CD14-positive monocyte (primary cell): ENCODE measurements at regions not wholly inside any gene's neighbourhood (a gene's known extent, or its start where the extent isn't known, plus 50 kb on each side); places are given as distances from the start of the nearest gene placed in this dataset.
"Not testable (repeated sequence)": the region's sequence is repeated elsewhere in the genome, so short reads cannot be mapped to it uniquely, and the experiment has no call there.

Experiments used
- DNase-seq, 3 donors: peaks; one replicate each; pipeline ENCODE4 v3.0.0-alpha.2; 2011 to 2022
- H2AFZ ChIP-seq: 2 replicates; pipeline ENCODE4 v1.6.0; 2012; ENCODE audit warnings: mild to moderate bottlenecking, low read depth, low read length, inconsistent platforms; ENCODE audit not compliant: insufficient read depth, poor library complexity, severe bottlenecking
- H3K27ac ChIP-seq, 2 donors: 1 replicate in 1 of 2; 2 replicates in 1 of 2; pipeline ENCODE4 v1.5.1; 2012 to 2013; ENCODE audit warnings: low read length in 2 of 2, control low read depth in 1 of 2, inconsistent platforms in 1 of 2, low read depth in 1 of 2, mild to moderate bottlenecking in 1 of 2
- H3K27me3 ChIP-seq, 2 donors: one replicate each; pipeline versions ENCODE4 v1.6.0 to v1.6.1; 2011 to 2013; ENCODE audit warnings: low read length in 2 of 2; ENCODE audit not compliant: control insufficient read depth in 2 of 2, insufficient read depth in 2 of 2
- H3K36me3 ChIP-seq, 2 donors: replicated peaks in 1 of 2; 1 replicate in 1 of 2; 2 replicates in 1 of 2; pipeline versions ENCODE4 v1.5.1 to v1.6.1; 2012 to 2013; ENCODE audit warnings: low read length in 2 of 2, control low read depth in 1 of 2, inconsistent platforms in 1 of 2, mild to moderate bottlenecking in 1 of 2; ENCODE audit not compliant: insufficient read depth in 2 of 2, control insufficient read depth in 1 of 2
- H3K4me1 ChIP-seq, 2 donors: 1 replicate in 1 of 2; 2 replicates in 1 of 2; pipeline versions ENCODE4 v1.5.1 to v1.6.1; 2012 to 2013; ENCODE audit warnings: low read length in 2 of 2, control low read depth in 1 of 2, inconsistent platforms in 1 of 2, mild to moderate bottlenecking in 1 of 2, moderate library complexity in 1 of 2; ENCODE audit not compliant: insufficient read depth in 2 of 2, control insufficient read depth in 1 of 2
- H3K4me2 ChIP-seq: replicated peaks from 2 replicates; pipeline ENCODE3; 2012; ENCODE audit warnings: low read length, moderate library complexity, mild to moderate bottlenecking; ENCODE audit not compliant: poor library complexity, severe bottlenecking; ENCODE audit errors: extremely low read depth
- H3K4me3 ChIP-seq, 3 experiments: fragments of 200-600 bp in 1 of 3; sonication (generic) in 1 of 3; replicated peaks in 1 of 3; 1 replicate in 2 of 3; 2 replicates in 1 of 3; pipeline ENCODE4 v1.5.1; 2011 to 2013; ENCODE audit warnings: low read length in 3 of 3, mild to moderate bottlenecking in 3 of 3, control low read depth in 2 of 3, low read depth in 2 of 3, inconsistent platforms in 1 of 3, moderate library complexity in 1 of 3
- H3K79me2 ChIP-seq: 2 replicates; pipeline ENCODE4 v1.6.0; 2012; ENCODE audit warnings: mild to moderate bottlenecking, control low read depth, inconsistent platforms, low read length, moderate library complexity; ENCODE audit not compliant: insufficient read depth
- H3K9ac ChIP-seq: 2 replicates; pipeline ENCODE4 v1.6.0; 2017; ENCODE audit warnings: low read length, mild to moderate bottlenecking; ENCODE audit not compliant: insufficient read depth, poor library complexity, severe bottlenecking
- H3K9me3 ChIP-seq, 2 donors: replicated peaks in 1 of 2; 1 replicate in 1 of 2; 2 replicates in 1 of 2; pipeline versions ENCODE4 v1.5.1 to v1.6.1; 2012 to 2013; ENCODE audit warnings: low read length in 2 of 2, control low read depth in 1 of 2; ENCODE audit not compliant: control insufficient read depth in 1 of 2, insufficient read depth in 1 of 2
- H4K20me1 ChIP-seq: 2 replicates; pipeline ENCODE4 v1.6.0; 2012; ENCODE audit warnings: mild to moderate bottlenecking, low read length, control low read depth, moderate library complexity; ENCODE audit not compliant: insufficient read depth
- H3K27ac Mint-ChIP-seq, 7 donors: one replicate each; pipeline ENCODE4 v1.8.0; 2020; ENCODE audit warnings: mild to moderate bottlenecking in 7 of 7, mixed read lengths in 7 of 7, moderate library complexity in 6 of 7, inconsistent platforms in 2 of 7
- H3K27me3 Mint-ChIP-seq, 3 donors: one replicate each; pipeline ENCODE4 v1.8.0; 2021 to 2022; ENCODE audit warnings: low read depth in 3 of 3, mild to moderate bottlenecking in 3 of 3, mixed read lengths in 3 of 3, moderate library complexity in 3 of 3, inconsistent platforms in 1 of 3
- H3K36me3 Mint-ChIP-seq, 2 donors: one replicate each; pipeline ENCODE4 v1.8.0; 2020; ENCODE audit warnings: mixed read lengths in 2 of 2, inconsistent platforms in 1 of 2, mild to moderate bottlenecking in 1 of 2
- H3K4me1 Mint-ChIP-seq: one replicate; pipeline ENCODE4 v1.8.0; 2020; ENCODE audit warnings: mild to moderate bottlenecking, mixed read lengths
- H3K4me3 Mint-ChIP-seq, 2 donors: one replicate each; pipeline ENCODE4 v1.8.0; 2020; ENCODE audit warnings: mild to moderate bottlenecking in 2 of 2, mixed read lengths in 2 of 2, moderate library complexity in 1 of 2
- H3K9me3 Mint-ChIP-seq, 7 donors: one replicate each; pipeline ENCODE4 v1.8.0; 2020 to 2022; ENCODE audit warnings: mixed read lengths in 7 of 7, mild to moderate bottlenecking in 6 of 7, moderate library complexity in 6 of 7, inconsistent platforms in 2 of 7
- CTCF ChIP-seq: fragments of 200-600 bp; IDR thresholded peaks from one replicate; pipeline ENCODE4 v1.8.0; 2022; ENCODE audit warnings: antibody characterized with exemption, mild to moderate bottlenecking
- WGBS: methylation state at CpG from one replicate; pipeline ENCODE4 v1.1.5; 2013; ENCODE audit warnings: missing lambda C conversion rate; ENCODE audit not compliant: insufficient coverage; 5-methylcytosine and 5-hydroxymethylcytosine counted together
- intact Hi-C, 2 donors: fragments of 100-400 bp; cut with micrococcal nuclease; formaldehyde crosslinking; loops; one replicate each; pipeline versions ENCODE4 v1.15.0 to v1.15.1; 2023

- H3K27me3 ChIP-seq, result no peaks in the 10 kb centered on the region
- H3K9me3 ChIP-seq, result no peaks in the 10 kb centered on the region
- Mint-ChIP-seq H3K27ac (no peak overlapping the region), H3K9me3 (peaks cover 0 to 4% (median 0%) of the 10 kb centered on the region in 7 donors), H3K4me1 (no peaks in the 10 kb centered on the region), H3K4me3 (no peak overlapping the region), H3K27me3 (peaks cover 0 to 7% (median 2%) of the 10 kb centered on the region in 3 donors), H3K36me3 (no peaks in the 10 kb centered on the region)
- H2AFZ ChIP-seq, result no peak overlapping the region
- DNase-seq, result no peak
- TF ChIP-seq CTCF, result no peak
- H3K36me3 ChIP-seq, result no peaks in the 10 kb centered on the region
- no peak overlapping the region for H3K27ac ChIP-seq
- no peaks in the 10 kb centered on the region for H3K79me2 ChIP-seq
- no peak overlapping the region for H3K4me3 ChIP-seq
- no peak overlapping the region for H3K4me2 ChIP-seq
- H3K4me1 ChIP-seq, result no peaks in the 10 kb centered on the region
- H4K20me1 ChIP-seq, result no peaks in the 10 kb centered on the region
- intact Hi-C loops, result no loop called here
- H3K9ac ChIP-seq, result no peak overlapping the region
- 29% methylated on average over 1 of the region's 3 CpGs for WGBS
These were observed 86.0 kb upstream of the TBX5 start for GRCh38 chr12:114491916-114492315.

DNA sequence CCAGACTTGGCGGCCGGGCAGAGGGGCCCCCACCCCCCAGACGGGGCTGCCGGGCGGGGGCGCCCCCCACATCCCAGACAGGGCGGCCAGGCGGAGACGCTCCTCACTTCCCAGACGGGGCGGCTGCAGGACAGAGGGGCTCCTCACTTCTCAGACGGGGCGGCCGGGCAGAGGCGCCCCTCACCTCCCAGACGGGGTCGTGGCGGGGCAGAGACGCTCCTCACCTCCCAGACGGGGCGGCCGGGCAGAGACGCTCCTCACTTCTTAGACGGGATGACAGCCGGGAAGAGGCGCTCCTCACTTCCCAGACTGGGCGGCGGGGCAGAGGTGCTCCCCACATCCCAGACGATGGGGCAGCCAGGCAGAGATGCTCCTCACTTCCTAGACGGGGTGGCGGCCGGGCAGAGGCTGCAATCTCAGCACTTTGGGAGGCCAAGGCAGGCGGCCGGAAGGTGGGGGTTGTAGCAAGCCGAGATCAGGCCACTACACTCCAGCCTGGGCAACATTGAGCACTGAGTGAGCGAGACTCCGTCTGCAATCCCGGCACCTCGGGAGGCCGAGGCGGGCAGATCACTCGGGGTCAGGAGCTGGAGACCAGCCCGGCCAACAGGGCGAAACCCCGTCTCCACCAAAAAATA, 79.0 kb upstream of the TBX5 start:
- peaks cover 26 to 31% of the 10 kb centered on the region in 2 donors for H3K27me3 ChIP-seq
- 93% methylated on average over 20 of the region's 45 CpGs for WGBS

More for the DNA sequence above, 79.0 kb upstream of the TBX5 start:
- H3K4me3 Mint-ChIP-seq, H3K4me1 ChIP-seq, H2AFZ ChIP-seq, H3K36me3 ChIP-seq, H3K27ac ChIP-seq, H3K36me3 Mint-ChIP-seq, H3K9me3 ChIP-seq, H3K4me2 ChIP-seq, intact Hi-C loops, H3K4me1 Mint-ChIP-seq, H3K9ac ChIP-seq, H4K20me1 ChIP-seq, H3K27ac Mint-ChIP-seq, DNase-seq, H3K4me3 ChIP-seq, H3K79me2 ChIP-seq: not testable (repeated sequence)
- peaks cover 24 to 31% (median 30%) of the 10 kb centered on the region in 3 donors for H3K27me3 Mint-ChIP-seq
- H3K9me3 Mint-ChIP-seq, result peaks cover 2 to 10% (median 5%) of the 10 kb centered on the region in 7 donors
